ENCODE measurements at regions not wholly inside any gene's neighbourhood (a gene's known extent, or its start where the extent isn't known, plus 50 kb on each side); places are given as distances from the start of the nearest gene placed in this dataset.

DNA sequence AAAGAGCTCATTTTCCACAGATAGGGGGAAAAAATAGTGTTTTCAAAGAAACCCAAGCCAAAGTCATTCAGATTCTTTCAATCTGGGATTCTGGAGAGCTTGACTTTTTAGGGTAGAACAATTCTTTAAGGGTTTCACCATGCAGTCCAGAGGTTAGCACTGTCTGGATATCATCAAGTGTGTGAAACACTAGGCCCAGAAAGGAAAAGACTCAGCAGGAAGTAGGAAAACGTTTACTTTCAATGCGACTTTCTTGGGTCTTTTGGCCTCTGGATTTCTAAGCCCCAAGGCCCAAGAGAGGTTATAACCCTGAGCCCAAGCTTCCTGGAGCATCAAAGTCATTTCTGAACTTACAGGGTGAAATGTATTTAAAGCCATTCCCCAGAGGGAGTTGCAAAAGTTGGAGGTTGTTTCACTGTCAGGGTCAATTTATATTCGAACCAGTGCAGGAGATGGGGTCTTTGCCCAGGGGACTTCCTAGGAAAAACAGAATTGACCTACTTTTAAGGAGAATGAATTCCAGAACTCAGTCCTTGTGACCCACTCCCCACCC, 158.0 kb downstream of the C7orf25 start:
- Histone ChIP-seq H2BK15ac (ENCODE audit: low read depth, low read length) (no peak overlapping the region), H2BK5ac (ENCODE audit: insufficient read length, low read length) (no peak overlapping the region), H3K27me3 (ENCODE audit: insufficient read depth, low read length) (no peaks in the 10 kb centered on the region), H3K4me1 (ENCODE audit: insufficient read depth, low read length) (no peaks in the 10 kb centered on the region; the same call in 1 of the 2 replicates), H3K4ac (ENCODE audit: low read depth, low read length) (no peak overlapping the region), H4K20me1 (ENCODE audit: control insufficient read depth, insufficient read depth, insufficient read length) (no peaks in the 10 kb centered on the region), H3K79me1 (ENCODE audit: insufficient read depth, low read depth, low read length, poor library complexity, severe bottlenecking) (no peaks in the 10 kb centered on the region), H4K5ac (ENCODE audit: insufficient read length, low read depth, low read length) (no peak overlapping the region), H3K56ac (ENCODE audit: insufficient read length, low read depth, low read length) (no peak overlapping the region), H3K9ac (ENCODE audit: extremely low read depth, insufficient read length, low read length) (no peak overlapping the region), H3K23ac (ENCODE audit: insufficient read length, low read depth, low read length) (no peak overlapping the region), H3T11ph (ENCODE audit: low read length) (no peak overlapping the region), H3K4me2 (ENCODE audit: insufficient read depth, insufficient read length, low read length) (no peak overlapping the region), H3K27ac (ENCODE audit: insufficient read length, low read depth, low read length) (no peak overlapping the region), H2BK120ac (ENCODE audit: low read depth, low read length, poor library complexity, severe bottlenecking) (no peak overlapping the region), H3K23me2 (ENCODE audit: insufficient read length, low read depth, low read length, poor library complexity, severe bottlenecking) (no peaks in the 10 kb centered on the region), H4K91ac (ENCODE audit: insufficient read length, low read depth, low read length) (no peak overlapping the region), H3K9me3 (ENCODE audit: control insufficient read depth, low read depth, low read length) (peaks cover 3% of the 10 kb centered on the region), H2BK12ac (ENCODE audit: insufficient read length, low read depth, low read length) (no peak overlapping the region), H3K18ac (ENCODE audit: insufficient read length, low read depth, low read length) (no peak overlapping the region), H2AK5ac (ENCODE audit: insufficient read length, low read length) (no peak overlapping the region), H2AFZ (ENCODE audit: low read length) (no peak overlapping the region), H3K79me2 (ENCODE audit: insufficient read depth, low read length) (no peaks in the 10 kb centered on the region), H3K14ac (ENCODE audit: insufficient read depth, low read length) (no peak overlapping the region), H4K8ac (replicated peaks; ENCODE audit: insufficient read length, low read depth, low read length) (no peak overlapping the region), H2BK20ac (ENCODE audit: low read depth, low read length, poor library complexity, severe bottlenecking) (no peak overlapping the region)
- Mint-ChIP-seq H3K4me3 (no peak overlapping the region), H3K4me1 (peaks cover 13 to 16% of the 10 kb centered on the region in 2 experiments), H3K27ac (no peak overlapping the region), H3K27me3 (ENCODE audit: low read depth) (peaks cover 3% of the 10 kb centered on the region; the same call in 1 of the 2 replicates), H3K36me3 (ENCODE audit: insufficient read depth in 1 of 3, low read depth in 3 of 3) (peaks cover 0 to 2% (median 0%) of the 10 kb centered on the region in 3 experiments; a peak in 3 of 7 replicates), H3K9me3 (peaks cover 3 to 5% of the 10 kb centered on the region in 2 experiments; a peak in 4 of 5 replicates)
- no peak for DNase-seq
- TF ChIP-seq, protein P1, sequence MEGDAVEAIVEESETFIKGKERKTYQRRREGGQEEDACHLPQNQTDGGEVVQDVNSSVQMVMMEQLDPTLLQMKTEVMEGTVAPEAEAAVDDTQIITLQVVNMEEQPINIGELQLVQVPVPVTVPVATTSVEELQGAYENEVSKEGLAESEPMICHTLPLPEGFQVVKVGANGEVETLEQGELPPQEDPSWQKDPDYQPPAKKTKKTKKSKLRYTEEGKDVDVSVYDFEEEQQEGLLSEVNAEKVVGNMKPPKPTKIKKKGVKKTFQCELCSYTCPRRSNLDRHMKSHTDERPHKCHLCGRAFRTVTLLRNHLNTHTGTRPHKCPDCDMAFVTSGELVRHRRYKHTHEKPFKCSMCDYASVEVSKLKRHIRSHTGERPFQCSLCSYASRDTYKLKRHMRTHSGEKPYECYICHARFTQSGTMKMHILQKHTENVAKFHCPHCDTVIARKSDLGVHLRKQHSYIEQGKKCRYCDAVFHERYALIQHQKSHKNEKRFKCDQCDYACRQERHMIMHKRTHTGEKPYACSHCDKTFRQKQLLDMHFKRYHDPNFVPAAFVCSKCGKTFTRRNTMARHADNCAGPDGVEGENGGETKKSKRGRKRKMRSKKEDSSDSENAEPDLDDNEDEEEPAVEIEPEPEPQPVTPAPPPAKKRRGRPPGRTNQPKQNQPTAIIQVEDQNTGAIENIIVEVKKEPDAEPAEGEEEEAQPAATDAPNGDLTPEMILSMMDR (conservative IDR thresholded peaks at IDR 0.05): no peak
- no CpG with 5 or more reads among the region's 3 CpGs for WGBS (ENCODE audit: extremely low coverage, insufficient read length, low lambda C conversion rate)
